Sigmoid colon (tissue), 4 donors: ENCODE measurements at regions not wholly inside any gene's neighbourhood (a gene's known extent, or its start where the extent isn't known, plus 50 kb on each side); places are given as distances from the start of the nearest gene placed in this dataset.
"Not testable (repeated sequence)": the region's sequence is repeated elsewhere in the genome, so short reads cannot be mapped to it uniquely, and the experiment has no call there.

Source experiments
- CTCF ChIP-seq, 4 experiments: fragments of 450-650 bp in 3 of 4; fragments of 200-600 bp in 1 of 4; IDR thresholded peaks; one replicate each; pipeline ENCODE4 v1.5.1; 2016 to 2019; ENCODE audit warnings: antibody characterized with exemption in 4 of 4, mild to moderate bottlenecking in 3 of 4, moderate library complexity in 2 of 4
- POLR2A ChIP-seq, 2 donors: fragments of 450-650 bp; IDR thresholded peaks; one replicate each; pipeline ENCODE4 v1.6.1; 2016; ENCODE audit warnings: antibody characterized with exemption in 2 of 2, mild to moderate bottlenecking in 2 of 2, moderate library complexity in 2 of 2
- POLR2AphosphoS5 ChIP-seq, 4 donors: sonication (generic); formaldehyde crosslinking; IDR thresholded peaks; one replicate each; pipeline ENCODE4 v1.6.1; 2017; ENCODE audit warnings: antibody characterized with exemption in 4 of 4

- TF ChIP-seq POLR2A, CTCF, POLR2AphosphoS5 (IDR thresholded peaks at IDR 0.05): not testable (repeated sequence)
Measured at GRCh38 chr9:41798684-41799083, 330.5 kb downstream of the CNTNAP3B start.
